HG03103 (cell line): ENCODE measurements at regions not wholly inside any gene's neighbourhood (a gene's known extent, or its start where the extent isn't known, plus 50 kb on each side); places are given as distances from the start of the nearest gene placed in this dataset.

Experiments
- ATAC-seq: cut with Tn5 transposase; IDR thresholded peaks from one replicate; pipeline ENCODE4 v1.9.1; 2021; ENCODE audit warnings: low read depth; ENCODE audit not compliant: unreplicated experiment

DNA sequence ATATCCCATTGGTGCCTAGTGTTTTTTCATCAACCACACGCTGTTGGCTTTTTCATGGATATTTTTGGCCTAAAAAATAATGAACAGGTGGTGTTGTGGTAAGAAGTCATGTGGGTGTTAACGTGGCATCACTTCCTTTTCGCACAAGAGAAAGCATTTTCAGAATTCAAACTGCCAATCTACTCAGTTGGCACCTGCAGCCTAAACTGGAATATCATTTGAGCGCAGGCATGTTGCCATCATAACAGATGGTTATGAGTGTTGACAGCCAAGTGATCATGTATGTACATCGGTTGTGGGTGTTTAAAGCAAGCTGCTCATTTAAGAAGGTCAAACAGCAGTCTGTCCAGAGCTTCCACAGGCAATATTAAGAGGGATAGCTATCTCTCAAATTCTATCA lies 1963.0 kb downstream of the NCAM2 start:
- no peak for ATAC-seq

DNA sequence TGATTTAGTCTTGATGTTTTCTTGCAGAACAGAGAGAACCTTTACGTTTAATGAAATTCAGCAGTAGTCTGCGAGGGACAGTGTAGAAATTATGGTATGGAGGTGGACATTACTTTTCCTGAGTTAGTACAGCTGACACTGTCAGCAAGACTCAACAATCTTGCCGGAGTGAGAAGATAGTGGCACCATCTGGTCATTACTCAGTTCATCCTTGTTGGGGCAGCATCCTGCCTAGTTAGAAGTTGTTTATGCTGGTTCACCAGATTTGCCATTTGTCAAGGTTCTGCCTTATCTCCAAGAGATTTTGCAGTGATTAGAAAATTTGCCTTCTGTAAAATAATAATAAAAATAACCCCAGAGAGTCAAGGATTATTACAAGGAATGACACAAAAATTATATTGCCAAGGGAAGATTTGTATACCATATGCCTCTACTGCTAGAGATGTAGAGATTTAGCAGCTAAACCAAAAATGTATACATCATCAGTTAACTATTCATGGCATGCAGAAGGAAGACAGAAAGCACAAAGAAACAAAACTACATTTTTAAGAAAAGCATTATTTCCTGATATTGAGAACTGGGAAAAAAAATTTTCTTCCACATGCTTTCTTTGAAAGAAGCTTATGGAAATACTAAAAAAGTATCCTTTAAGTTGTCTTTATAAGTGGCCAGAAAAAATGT lies 1967.4 kb downstream of the NCAM2 start:
- no peak for ATAC-seq

DNA sequence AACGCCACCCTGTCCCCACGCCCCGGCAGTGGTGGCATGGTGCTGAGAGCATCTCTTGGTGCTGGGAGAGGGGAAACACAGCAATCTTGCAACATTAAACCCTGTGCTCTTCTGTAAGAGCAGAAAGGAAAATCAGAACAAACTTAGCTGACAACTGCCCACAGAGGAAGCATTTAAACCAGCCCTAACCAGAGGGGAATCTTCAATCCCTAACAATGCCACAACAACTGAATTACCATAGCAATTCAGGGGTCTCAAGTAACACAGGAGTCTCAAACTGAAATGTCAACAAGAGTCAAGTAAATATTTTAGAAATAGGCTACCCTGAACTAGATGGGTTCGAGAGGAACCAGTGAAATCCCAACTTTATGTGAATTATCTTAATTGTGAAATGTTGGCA lies 1983.6 kb downstream of the NCAM2 start:
- no peak for ATAC-seq

DNA sequence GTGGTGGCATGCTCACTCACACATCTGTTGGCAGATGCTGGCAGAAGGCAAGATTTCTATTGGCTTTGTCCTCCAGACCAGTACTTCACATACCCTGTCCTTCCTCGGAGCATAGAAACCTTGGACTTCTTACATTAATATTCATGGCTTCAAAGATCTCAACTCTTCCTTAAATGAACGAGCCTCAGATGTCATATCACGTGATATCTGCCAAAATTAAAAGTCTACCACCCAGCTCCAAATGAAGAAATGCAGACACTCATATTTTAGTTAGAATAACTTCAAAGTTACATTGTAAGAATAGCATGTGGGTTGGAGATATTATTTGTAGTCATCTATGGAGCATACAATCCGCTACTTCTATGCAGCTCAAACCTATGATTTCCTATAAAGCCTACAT lies 1994.9 kb downstream of the NCAM2 start:
- no peak for ATAC-seq

DNA sequence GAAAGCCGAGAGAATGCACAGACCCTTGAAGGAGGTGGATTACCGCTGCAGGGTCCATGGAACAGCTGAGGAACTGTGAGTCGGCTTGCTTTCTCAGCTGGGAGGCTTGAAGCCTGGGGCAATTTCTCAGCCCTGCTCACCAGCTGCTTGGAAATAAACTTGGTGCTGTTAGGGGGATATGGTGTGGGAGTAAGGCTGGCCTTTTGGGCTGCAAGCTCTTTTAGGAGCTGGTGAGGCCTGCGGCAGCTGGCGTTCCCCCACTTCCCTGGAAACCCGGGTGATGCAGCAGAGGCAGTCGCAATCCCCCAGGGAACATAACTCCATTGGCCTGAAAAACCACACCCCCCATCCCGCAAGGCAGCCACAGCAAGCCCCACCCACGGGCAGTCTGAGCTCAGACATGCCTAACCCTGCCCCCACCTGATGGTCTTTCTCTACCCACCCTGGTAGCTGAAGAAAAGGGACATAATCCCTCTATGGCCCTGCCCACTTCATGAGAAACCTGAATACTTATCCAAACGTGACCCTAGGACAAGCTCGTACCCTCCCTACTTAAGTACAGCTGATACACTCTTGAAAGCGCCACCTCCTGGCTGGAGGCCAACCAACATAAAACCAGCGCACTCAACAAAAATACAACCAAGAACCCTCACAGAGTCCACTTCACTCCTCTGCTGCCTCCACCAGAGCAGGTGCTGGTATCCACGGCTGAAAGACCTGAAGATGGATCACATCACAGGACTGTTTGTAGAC lies 1995.8 kb downstream of the NCAM2 start:
- ATAC-seq: no peak

DNA sequence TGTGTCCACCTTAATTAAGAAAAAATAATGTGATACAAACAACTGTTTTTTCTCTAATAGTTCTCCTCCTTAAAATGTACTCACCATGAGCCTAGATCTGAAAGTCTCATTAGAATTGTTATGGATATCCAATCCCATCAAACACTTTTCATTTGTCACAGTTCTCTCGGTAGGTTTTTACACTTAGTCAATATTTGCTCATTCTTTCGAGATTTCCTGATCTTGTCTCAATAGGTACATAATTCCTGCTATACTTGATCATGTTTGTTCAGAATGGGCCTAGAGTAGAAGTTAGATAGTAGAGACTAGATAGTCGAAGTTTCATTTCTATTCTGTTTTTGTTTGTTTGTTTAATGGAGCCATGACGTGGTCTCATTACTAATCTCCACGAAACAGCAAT lies 2005.7 kb downstream of the NCAM2 start:
- no peak for ATAC-seq

DNA sequence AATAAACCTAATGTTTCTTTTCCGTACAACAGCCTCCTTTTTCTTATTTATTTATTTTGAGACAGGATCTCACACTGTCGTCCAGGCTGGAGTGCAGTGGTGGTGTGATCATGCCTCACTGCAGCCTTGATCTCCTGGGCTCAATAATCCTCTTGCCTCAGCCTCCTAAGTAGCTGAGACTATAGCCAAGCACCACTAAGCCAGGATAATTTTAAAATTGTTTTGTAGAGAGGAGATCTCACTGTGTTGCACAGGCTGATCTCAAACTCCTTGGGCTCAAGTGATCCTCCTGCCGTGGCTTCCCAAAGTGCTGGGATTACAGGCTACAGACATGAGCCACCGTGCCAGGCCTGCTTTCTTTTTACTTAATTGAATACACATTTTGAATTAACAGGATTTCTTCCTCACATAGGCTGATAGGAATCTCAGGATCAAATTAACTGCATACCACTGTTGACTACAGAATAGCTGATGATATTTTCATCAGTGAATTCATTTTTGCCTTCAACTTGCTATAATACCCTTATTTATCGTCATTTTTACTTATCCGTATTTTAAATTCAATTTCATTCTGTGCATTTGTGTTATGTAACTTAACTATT lies 2010.5 kb downstream of the NCAM2 start:
- no peak for ATAC-seq

DNA sequence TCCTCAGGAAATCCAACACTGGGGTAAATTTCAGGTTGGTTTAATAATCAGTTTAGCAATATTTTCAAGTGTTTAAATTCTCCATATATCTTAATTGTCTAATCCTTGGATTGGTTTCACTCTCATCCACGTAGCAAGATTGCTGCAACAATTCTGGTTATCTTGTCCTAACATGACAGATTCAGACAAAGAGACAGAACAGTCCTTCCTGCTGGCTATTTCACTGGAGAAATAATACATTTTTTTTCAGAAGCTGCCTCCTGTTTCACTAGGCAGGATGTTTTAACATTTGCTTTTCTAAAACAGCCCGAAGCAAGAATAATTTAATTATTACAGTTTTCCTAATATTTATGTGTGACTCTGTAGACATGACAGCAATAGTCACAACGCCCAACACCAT lies 2011.2 kb downstream of the NCAM2 start:
- no peak for ATAC-seq

DNA sequence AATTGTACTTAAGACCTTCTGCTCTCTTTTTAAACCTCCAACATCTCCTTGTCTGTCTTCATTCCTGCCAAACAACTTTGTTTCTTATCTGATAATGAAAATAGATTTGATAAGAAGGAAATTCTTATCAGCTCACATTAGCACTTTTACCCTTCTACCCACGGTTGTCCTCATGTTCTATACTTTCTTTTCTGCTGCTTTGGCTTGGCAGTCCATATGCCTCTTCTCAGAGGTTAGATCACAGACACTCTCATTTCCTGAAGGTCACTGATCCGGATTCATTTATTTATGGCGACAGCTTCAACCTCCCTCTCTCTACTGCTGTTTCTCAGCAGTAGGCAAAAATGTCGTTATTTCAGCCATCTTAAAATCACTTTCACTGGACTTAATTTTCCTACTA lies 2015.8 kb downstream of the NCAM2 start:
- ATAC-seq: no peak

DNA sequence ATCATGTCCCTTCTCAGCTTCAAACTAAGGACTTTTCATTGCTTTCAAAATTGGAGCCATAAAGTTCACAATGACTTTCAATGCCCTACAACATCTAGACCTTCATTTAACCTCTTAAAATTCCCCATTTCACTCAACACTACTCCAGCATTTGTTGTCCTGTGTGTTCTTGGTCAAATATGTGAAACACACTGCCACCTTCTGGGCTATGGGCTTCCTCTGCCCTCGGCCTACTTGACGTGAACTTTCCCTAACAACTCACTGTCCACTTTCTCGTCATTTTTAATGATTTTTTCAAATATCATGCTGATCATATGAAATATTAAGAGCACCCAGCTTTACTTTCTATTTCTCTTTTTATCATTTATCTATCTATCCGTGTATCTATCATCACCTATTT lies 2018.4 kb downstream of the NCAM2 start:
- ATAC-seq: no peak

DNA sequence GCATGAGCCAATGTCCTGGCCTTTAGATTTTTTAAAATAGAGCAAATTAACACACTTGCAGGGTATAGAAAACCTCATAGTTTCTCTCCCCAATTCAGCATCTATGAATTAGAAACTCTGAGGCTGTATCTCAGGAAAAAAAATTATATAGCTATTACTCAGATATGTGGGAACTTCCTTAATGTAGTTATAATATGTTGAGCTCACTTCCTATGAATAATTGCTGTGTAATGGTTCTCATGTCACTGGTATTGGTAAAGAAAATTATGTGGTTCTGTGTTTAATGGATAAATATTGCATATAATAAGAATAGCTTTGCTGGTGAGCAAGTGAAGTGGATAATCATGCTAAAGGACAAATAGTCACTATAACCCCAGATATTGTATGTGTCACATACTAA lies 2019.8 kb downstream of the NCAM2 start:
- ATAC-seq: no peak

DNA sequence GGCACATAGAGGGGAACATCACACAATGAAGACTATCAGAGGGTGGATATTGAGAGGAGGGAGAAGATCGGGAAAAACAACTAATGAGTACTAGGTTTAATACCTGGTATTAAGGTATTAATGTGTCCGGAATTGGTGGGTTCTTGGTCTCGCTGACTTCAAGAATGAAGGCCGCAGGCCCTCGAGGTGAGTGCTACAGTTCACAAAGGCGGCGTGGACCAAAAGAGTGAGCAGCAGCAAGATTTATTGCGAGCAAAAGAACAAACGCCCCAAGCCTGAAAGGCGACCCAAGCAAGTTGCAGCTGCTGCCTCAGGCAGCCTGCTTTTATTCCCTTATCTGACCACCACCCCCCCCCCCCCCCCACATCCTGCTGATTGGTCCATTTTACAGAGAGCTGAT lies 2022.8 kb downstream of the NCAM2 start:
- ATAC-seq: no peak

DNA sequence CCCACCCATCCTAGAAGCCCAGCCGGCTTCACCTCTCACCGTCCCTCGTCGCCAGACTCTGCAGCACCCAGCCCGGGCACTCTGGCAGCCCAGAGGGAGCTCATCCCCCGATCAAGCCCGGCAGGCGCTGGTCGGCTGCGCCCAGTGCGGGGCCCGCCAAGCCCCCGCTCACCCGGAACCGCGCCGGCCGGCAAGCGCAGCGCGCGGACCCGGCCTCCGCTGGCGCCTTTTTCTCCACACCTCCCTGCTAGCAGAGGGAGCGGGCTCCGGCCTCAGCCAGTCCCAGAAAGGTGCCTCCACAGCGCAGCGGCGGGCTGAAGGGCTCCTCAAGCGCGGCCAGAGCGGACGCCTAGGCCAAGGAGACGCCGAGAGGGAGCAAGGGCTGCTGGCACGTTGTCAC lies 2023.3 kb downstream of the NCAM2 start:
- ATAC-seq: no peak

DNA sequence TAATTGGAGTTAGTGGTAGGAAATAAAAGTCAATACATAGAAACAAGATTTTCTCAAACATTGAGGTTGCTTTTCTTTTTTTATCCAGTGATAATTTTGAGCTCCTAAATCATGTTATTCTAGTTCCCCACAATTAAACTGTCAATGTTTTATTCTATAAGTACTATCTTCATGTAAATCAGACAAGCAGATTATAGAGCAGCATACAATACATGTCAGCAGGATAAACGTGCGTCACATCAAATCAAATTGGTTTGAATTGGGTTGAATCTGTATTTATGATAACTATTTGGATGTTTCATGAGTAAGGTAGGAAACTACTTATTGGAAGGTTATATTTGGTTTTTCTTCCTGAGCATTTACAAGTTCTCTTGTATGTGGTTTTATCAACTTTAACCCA lies 2028.7 kb downstream of the NCAM2 start:
- ATAC-seq: no peak

DNA sequence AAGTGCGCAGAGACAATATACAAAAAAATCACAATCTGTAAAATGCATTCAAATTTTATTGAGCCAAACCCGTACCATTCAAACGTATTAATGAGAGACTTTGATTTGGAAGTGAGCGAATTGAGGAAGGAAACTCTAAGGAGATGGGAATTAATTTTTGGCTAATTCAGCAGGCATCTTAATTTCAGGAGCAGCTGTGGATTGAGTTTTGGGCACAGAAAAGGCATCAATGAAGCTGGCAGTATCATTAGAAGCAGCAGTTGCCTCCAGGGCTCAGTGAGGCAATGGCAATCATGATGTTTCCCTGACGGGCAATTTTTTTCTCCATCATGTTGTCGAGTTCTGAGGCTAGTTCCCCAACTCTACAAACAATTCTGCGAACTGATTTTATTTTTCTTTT lies 2041.6 kb downstream of the NCAM2 start:
- no peak for ATAC-seq

DNA sequence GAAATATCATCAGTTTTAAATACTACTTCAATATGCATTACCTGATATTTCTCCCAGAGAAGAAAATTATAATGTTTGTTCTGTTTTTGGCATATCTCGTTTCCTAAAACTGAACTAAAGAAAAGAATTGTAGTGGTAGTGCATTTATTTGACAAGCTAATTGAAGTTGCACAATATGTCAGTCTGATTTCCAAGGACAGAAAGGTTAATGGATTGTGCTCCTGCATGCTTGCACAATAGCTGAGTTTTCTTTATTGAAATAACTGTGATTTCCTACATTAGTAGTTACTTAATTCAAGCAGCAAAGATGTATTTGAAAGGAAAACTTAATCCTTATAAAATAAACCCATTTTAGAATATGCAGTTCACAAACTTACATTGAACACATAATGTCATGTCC lies 2047.7 kb downstream of the NCAM2 start:
- ATAC-seq: no peak

DNA sequence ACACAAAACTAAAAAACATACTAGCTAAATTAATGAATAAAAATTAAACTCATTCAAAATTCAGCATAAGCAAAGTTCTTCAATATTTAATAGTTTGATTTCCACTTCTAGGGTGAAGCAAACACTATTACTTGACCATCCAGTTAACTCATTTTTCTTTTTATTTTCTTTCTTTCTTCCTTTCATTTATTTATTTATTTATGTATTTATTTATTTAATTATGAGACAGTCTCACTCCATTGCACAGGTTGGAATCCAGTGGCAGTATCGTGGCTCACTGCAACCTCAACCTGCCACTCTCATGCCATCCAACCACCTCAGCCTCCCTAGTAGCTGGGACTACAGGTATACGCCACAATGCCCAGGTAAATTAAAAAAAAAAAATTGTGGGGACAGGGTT lies 2069.5 kb downstream of the NCAM2 start:
- ATAC-seq: no peak

DNA sequence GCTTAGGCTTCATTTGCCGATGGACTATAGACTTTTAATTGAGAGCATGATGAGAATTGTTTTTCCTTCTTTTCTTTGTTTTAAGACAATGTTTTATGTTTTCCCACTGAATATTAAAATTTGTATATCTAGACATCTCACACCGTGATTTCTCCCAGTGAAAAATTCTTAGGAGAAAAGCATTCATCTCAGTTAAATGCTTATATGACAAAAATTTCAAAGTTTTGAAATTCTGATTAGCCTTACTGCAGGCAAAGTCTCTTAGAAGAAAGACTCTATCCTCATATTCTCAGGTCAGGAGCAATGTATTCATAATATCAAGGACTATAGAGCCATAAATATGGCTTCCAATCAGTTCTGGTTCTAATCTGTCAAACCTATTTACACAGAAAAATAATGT lies 2085.0 kb downstream of the NCAM2 start:
- ATAC-seq: no peak

DNA sequence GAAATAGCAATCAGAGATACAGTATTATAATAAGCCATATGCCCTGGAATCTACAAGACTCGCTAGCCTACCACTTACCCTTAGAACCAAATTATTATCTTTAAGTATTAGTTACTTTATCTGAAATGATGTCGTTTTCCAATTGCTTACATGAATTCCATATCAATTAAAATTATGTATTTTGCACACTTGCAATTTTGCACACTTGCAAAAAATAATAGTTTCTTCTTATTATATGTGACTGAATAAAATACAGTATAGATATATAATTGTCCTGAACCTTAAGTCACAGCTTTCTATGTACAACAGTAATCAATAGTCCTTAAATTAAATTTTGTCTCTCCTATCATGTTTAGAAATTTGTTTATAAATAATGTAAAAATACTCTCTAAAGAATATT lies 2095.1 kb downstream of the NCAM2 start:
- no peak for ATAC-seq

DNA sequence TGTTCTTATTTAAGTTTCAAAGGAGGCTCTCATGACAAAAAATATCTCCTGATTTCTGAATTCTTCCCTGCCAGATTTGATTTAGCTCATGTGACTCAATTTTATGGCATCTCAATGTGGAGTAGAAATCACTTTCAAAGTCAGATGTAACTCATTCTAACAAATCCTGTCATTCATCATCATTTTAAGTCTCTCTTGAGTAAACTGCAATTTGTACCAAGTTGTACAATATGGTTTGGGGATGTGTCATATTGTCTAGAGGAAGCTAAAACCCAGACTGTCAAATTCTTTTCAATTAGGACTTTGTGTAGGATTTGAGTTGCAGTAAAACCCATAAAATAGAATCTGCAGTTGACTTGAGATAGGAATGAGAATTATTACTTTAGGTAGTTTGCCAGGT lies 2101.0 kb downstream of the NCAM2 start:
- no peak for ATAC-seq

DNA sequence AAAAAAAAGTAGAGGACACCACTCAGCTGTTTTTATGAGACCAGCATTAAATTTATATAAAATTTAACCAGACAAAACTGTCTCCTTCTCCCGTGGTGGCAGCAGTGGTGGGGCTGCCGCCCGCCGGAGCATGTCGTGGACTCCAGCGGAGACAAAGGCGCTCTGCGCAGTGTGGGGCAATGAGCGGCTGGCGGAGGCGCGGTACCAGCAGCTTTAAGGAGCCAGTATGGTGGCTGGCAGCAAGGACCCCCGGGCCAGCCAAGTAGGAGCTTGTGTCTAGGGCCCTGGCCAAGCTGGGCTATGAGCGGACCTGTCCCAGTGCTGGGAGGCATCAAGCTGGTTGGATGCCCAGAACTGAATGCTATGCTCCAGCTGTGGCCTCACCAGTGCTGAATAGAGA lies 2102.9 kb downstream of the NCAM2 start:
- no peak for ATAC-seq

DNA sequence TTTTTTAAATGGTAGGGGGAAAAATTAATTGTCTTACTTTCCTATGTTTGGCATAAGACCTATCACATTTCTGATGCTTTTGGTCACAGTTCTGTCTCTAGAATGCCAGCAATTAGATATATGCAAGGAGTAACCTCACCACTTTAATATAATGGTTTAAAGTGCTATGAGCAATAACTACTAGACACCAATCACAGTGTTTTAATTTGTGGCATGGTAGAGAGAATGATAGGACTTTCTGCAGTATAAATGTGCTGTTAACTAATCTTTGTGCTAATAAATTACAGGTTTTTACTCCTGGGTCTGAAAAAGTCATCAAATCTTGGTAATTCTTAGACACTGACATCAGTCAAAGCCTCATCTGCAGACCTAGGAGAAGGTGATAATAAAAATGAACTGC lies 2110.3 kb downstream of the NCAM2 start:
- ATAC-seq: no peak
